Central memory CD8-positive, alpha-beta T cell (primary cell): ENCODE measurements at regions not wholly inside any gene's neighbourhood (a gene's known extent, or its start where the extent isn't known, plus 50 kb on each side); places are given as distances from the start of the nearest gene placed in this dataset.

ENCODE experiments used
- ATAC-seq: fragments of 150-1000 bp; cut with Tn5 transposase; replicated peaks from 2 replicates; pipeline ENCODE4 v1.10.0; 2022; ENCODE audit warnings: mild to moderate bottlenecking, moderate FRiP score, moderate number of reproducible peaks; ENCODE audit not compliant: poor library complexity, severe bottlenecking; ENCODE audit errors: extremely low read depth
- DNase-seq, 2 donors: peaks; one replicate each; pipeline ENCODE4 v3.0.0; 2021; ENCODE audit warnings: low spot score in 2 of 2
- H3K27ac Mint-ChIP-seq: one replicate; pipeline ENCODE4 v1.8.0; 2022; ENCODE audit warnings: low read depth, mild to moderate bottlenecking, moderate library complexity, mixed read lengths
- H3K27me3 Mint-ChIP-seq: one replicate; pipeline ENCODE4 v1.8.0; 2022; ENCODE audit warnings: mixed read lengths
- H3K36me3 Mint-ChIP-seq: one replicate; pipeline ENCODE4 v1.8.0; 2022; ENCODE audit warnings: mild to moderate bottlenecking, moderate library complexity, mixed read lengths; ENCODE audit not compliant: insufficient read depth
- H3K4me1 Mint-ChIP-seq: one replicate; pipeline ENCODE4 v1.8.0; 2022; ENCODE audit warnings: mixed read lengths
- H3K4me3 Mint-ChIP-seq: one replicate; pipeline ENCODE4 v1.8.0; 2022; ENCODE audit warnings: mild to moderate bottlenecking, moderate library complexity, mixed read lengths
- H3K9me3 Mint-ChIP-seq: one replicate; pipeline ENCODE4 v1.8.0; 2022; ENCODE audit warnings: mixed read lengths

DNA sequence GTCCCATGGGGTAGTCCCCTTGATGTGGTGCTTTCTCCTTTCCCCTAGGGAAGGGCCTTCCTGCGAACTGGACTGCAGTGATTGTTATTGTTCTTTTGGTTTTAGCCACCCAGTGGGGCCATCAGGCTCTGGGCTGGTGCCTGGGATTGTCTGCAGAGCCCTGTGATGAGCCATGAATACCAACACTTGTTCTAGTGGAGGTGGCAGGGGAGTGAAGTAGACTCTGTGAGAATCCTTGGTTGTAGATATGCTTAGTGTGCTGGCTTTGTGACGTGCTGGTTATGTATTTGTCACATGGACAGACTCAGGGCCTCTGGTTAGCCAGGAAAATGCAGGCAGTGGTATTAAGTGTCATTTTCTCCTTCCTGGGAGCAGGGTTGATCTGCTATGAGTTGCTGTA lies 51.8 kb upstream of the NDUFB4 start:
- H3K4me3 Mint-ChIP-seq: no peak overlapping the region
- DNase-seq: no peak

GRCh38 chr3:120536642-120537041 lies 59.5 kb upstream of the NDUFB4 start:
- Mint-ChIP-seq H3K4me1 (no peaks in the 10 kb centered on the region), H3K27me3 (peaks cover 58% of the 10 kb centered on the region), H3K9me3 (peaks cover 11% of the 10 kb centered on the region), H3K36me3 (no peaks in the 10 kb centered on the region), H3K4me3 (no peak overlapping the region), H3K27ac (no peak overlapping the region)
- ATAC-seq (no peak), DNase-seq (no peak)

More for the DNA sequence above, 51.8 kb upstream of the NDUFB4 start:
- H3K9me3 Mint-ChIP-seq: peaks cover 17% of the 10 kb centered on the region
- no peak overlapping the region for H3K27ac Mint-ChIP-seq
- H3K4me1 Mint-ChIP-seq: no peaks in the 10 kb centered on the region
- ATAC-seq: no peak
- peaks cover 80% of the 10 kb centered on the region for H3K27me3 Mint-ChIP-seq
- no peaks in the 10 kb centered on the region for H3K36me3 Mint-ChIP-seq

DNA sequence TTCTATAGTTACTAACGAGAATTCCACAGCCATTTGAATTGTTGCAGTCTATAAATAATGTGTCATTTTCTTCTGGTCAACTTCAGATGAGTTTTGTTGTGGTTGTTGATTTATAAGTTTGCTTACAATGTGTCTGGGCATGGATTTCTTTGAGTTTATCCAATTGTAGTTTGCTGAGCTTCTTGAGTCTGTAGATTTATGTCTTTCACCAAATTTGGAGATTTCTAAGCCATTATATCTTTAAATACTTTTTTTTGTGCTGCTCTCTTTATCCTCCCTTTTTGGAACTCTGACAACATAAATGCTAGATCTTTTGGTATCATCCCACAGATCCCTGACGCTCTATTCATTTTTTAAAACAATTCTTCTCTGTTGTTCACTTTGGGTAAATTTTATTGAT lies 63.2 kb upstream of the NDUFB4 start:
- Mint-ChIP-seq H3K4me3 (no peak overlapping the region), H3K27me3 (peaks cover 77% of the 10 kb centered on the region), H3K9me3 (no peaks in the 10 kb centered on the region), H3K27ac (no peak overlapping the region), H3K4me1 (no peaks in the 10 kb centered on the region), H3K36me3 (no peaks in the 10 kb centered on the region)
- ATAC-seq: no peak
- no peak for DNase-seq

GRCh38 chr3:120528163-120528562 lies 68.0 kb upstream of the NDUFB4 start:
- Mint-ChIP-seq H3K9me3 (no peaks in the 10 kb centered on the region), H3K27me3 (peaks cover 50% of the 10 kb centered on the region), H3K27ac (no peak overlapping the region), H3K4me1 (no peaks in the 10 kb centered on the region), H3K36me3 (no peaks in the 10 kb centered on the region), H3K4me3 (no peak overlapping the region)
- ATAC-seq (no peak), DNase-seq (no peak)

DNA sequence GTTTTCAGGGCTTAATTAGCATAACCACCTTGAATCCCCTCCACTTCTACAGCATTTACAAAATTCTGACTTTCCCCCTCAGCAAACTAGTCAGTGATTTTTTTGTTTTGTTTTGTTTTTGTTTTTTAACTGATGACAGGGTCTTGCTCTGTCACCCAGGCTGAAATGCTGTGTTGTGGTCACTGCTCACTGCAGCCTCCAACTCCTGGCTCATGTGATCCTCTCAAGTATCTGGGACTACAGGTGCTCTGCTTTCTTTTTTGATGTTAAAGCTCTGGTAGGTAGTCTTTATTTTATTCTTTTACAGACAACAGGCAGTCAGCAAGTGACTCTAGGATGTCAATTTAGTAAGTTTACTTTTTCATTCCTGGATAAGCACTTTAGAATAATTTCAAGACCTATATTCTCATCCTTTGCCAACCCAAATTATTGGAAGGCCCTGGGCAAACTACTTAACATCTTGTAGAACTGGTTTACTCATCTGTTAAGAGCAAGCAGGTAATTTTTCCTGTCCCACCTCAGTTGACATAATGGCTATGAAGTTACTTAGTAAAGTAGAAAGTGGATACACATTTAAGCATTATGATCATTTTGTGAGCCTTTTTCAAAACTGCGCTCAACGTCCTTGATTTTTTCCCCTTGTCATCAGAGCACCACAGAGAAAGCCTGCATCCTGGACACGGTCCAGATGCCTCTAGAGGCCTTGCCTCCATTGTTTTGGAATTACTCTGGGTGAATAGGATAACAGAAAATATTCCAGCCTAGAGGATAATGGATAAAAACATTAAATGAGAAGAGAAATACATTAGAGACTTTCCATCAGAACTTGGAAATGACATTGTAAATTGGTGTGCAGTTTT lies 69.9 kb upstream of the NDUFB4 start:
- Mint-ChIP-seq H3K36me3 (no peaks in the 10 kb centered on the region), H3K4me3 (no peak overlapping the region), H3K4me1 (no peaks in the 10 kb centered on the region), H3K27ac (no peak overlapping the region), H3K9me3 (no peaks in the 10 kb centered on the region), H3K27me3 (peaks cover 33% of the 10 kb centered on the region)
- DNase-seq (no peak), ATAC-seq (no peak)

DNA sequence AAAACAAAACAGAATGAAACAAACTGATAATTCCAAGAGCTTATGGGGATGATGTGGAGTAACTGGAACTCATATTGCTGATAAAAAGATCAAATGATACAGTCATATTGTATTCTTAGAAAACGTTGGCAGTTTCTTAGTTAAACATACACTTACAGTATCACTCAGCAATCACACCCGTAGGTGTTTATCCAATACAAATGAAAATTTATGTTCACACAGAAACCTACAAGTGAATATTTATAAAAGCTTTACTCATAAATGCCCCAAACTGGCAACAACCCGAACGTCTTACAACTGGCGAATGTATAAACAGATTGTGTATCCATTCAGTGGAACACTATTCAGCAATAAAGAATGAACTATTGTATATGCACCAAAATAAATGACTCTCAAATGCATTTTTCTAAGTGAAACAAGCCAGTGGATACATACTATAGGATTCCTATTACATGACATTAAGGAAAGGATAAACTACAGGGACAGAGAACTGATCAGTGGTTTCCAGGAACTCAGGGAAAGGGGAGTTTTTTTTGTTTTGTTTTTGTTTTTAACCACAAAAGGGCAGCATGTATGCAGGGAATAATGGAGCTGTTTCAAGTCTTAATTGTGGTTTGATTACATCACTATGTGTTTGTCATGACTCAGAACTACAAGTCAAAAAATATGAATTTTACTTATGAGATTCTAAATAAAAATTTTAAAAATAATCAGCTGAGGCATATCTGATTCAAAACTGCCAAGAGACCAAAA lies 71.8 kb upstream of the NDUFB4 start:
- H3K27me3 Mint-ChIP-seq: peaks cover 14% of the 10 kb centered on the region
- ATAC-seq (no peak), DNase-seq (no peak)
- no peak overlapping the region for H3K4me3 Mint-ChIP-seq
- no peaks in the 10 kb centered on the region for H3K9me3 Mint-ChIP-seq
- no peak overlapping the region for H3K27ac Mint-ChIP-seq
- H3K4me1 Mint-ChIP-seq: no peaks in the 10 kb centered on the region
- H3K36me3 Mint-ChIP-seq: no peaks in the 10 kb centered on the region

- no peak for DNase-seq
- no peak for ATAC-seq
- Mint-ChIP-seq H3K4me3 (no peak overlapping the region), H3K4me1 (no peaks in the 10 kb centered on the region), H3K27ac (no peak overlapping the region), H3K27me3 (peaks cover 55% of the 10 kb centered on the region), H3K9me3 (no peaks in the 10 kb centered on the region), H3K36me3 (no peaks in the 10 kb centered on the region)
Observed at GRCh38 chr3:120516136-120516535, 65.3 kb upstream of the FSTL1 start.

DNA sequence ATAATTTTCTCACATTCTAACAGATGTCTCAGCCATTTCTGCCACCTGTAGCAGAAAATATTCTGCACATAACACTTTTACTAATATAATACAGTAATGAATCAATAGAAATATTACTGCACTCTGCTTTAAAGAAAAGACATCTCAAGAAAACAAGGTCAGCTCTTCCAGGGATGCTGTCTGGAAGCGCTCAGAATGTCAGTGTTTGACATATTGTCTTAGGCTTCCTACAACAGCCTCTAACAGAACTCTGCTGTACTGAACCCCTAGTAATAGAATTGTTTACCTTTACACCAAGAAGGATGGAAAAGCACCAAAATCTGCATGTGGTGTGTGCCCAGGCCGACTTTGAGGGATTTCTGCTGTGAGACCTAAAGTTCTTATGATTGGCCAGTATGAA lies 61.9 kb upstream of the FSTL1 start:
- no peak for DNase-seq
- no peaks in the 10 kb centered on the region for H3K4me1 Mint-ChIP-seq
- no peak overlapping the region for H3K27ac Mint-ChIP-seq
- no peaks in the 10 kb centered on the region for H3K36me3 Mint-ChIP-seq
- no peak overlapping the region for H3K4me3 Mint-ChIP-seq
- no peak for ATAC-seq
- H3K27me3 Mint-ChIP-seq: peaks cover 68% of the 10 kb centered on the region
- H3K9me3 Mint-ChIP-seq: no peaks in the 10 kb centered on the region

GRCh38 chr3:120506828-120507774 lies 56.3 kb upstream of the FSTL1 start:
- no peaks in the 10 kb centered on the region for H3K36me3 Mint-ChIP-seq
- peaks cover 60% of the 10 kb centered on the region for H3K27me3 Mint-ChIP-seq
- no peak overlapping the region for H3K27ac Mint-ChIP-seq
- no peak overlapping the region for H3K4me3 Mint-ChIP-seq
- H3K4me1 Mint-ChIP-seq: no peaks in the 10 kb centered on the region
- ATAC-seq: no peak
- DNase-seq: no peak
- no peaks in the 10 kb centered on the region for H3K9me3 Mint-ChIP-seq

- H3K27me3 Mint-ChIP-seq: peaks cover 53% of the 10 kb centered on the region
- DNase-seq (no peak), ATAC-seq (no peak)
- no peak overlapping the region for H3K27ac Mint-ChIP-seq
- no peaks in the 10 kb centered on the region for H3K36me3 Mint-ChIP-seq
- no peaks in the 10 kb centered on the region for H3K9me3 Mint-ChIP-seq
- H3K4me3 Mint-ChIP-seq: no peak overlapping the region
- H3K4me1 Mint-ChIP-seq: no peaks in the 10 kb centered on the region
Observed at GRCh38 chr3:120506076-120506827, 55.5 kb upstream of the FSTL1 start.

DNA sequence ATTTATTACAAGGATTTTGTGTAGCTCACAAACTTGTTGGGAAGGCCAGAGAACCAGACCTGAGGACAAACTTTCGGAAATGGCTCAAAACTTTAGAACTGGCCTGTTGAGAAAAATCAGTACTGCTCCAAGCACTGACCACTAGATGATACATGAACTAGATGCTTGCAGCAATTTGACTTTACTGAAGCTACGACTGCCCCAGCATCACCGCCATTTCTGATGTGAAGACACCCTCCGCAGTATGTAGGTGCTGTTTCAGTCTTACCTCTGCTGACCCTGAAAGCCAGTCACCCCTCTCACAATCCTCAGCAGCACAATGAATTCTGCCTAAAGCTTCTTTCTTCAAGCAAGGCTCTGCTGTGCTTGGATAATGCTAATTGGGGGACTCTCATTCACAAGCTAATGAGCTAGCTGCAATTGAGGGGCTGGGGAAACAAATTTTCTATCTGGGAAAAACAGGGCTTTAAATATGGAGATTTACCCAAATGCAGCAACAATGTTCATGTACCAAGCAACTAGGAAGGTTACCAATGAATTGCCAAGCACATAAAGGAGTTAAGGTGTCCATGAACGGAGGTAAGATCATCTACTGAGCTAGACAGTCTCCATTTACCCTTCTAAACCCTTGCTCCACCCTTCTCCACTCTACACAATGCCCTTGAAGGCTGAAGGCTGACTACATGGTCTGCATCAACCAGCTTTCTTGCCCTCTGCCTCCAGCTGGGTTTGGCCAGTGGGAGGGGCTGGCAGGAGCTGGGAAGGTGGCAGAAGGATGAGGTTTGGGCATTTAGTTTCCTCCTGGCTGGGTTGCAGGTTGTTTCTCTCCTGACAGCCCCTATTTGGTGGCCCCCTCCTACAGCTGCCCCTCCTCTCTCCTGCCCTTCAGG lies 53.2 kb upstream of the FSTL1 start:
- Mint-ChIP-seq H3K27me3 (peaks cover 52% of the 10 kb centered on the region), H3K4me1 (no peaks in the 10 kb centered on the region), H3K27ac (no peak overlapping the region), H3K9me3 (no peaks in the 10 kb centered on the region), H3K36me3 (peaks cover 1% of the 10 kb centered on the region), H3K4me3 (no peak overlapping the region)
- no peak for DNase-seq
- ATAC-seq: no peak
